Thoracic aorta (tissue), 2 donors: ENCODE measurements at regions not wholly inside any gene's neighbourhood (a gene's known extent, or its start where the extent isn't known, plus 50 kb on each side); places are given as distances from the start of the nearest gene placed in this dataset.

Experiments used
- ATAC-seq: fragments of 150-250 bp; one replicate; pipeline ENCODE4 v1.8.0; 2017; ENCODE audit warnings: low read depth; ENCODE audit not compliant: insufficient number of reproducible peaks, low FRiP score
- DNase-seq: peaks from one replicate; pipeline ENCODE4 v3.0.0-alpha.2; 2020; ENCODE audit warnings: low spot score
- H3K27ac ChIP-seq, 2 donors: fragments of 200-600 bp; sonication (generic); 1 replicate in 1 of 2; 2 replicates in 1 of 2; pipeline ENCODE4 v1.5.1; 2016; ENCODE audit warnings: mild to moderate bottlenecking in 2 of 2, moderate library complexity in 2 of 2
- H3K27me3 ChIP-seq: fragments of 200-600 bp; sonication (generic); replicated peaks from 2 replicates; pipeline ENCODE4 v1.6.0; 2016; ENCODE audit warnings: mild to moderate bottlenecking; ENCODE audit not compliant: insufficient read depth
- H3K36me3 ChIP-seq: fragments of 200-600 bp; sonication (generic); one replicate; pipeline ENCODE4 v1.5.1; 2016
- H3K4me1 ChIP-seq, 2 donors: fragments of 200-600 bp; sonication (generic); 1 replicate in 1 of 2; 2 replicates in 1 of 2; pipeline versions ENCODE4 v1.5.1 to v1.6.0; 2016; ENCODE audit warnings: low read depth in 2 of 2, mild to moderate bottlenecking in 1 of 2; ENCODE audit not compliant: control insufficient read depth in 1 of 2
- H3K4me3 ChIP-seq: fragments of 200-600 bp; sonication (generic); 2 replicates; pipeline ENCODE4 v1.5.1; 2016; ENCODE audit warnings: mild to moderate bottlenecking
- H3K9me3 ChIP-seq: fragments of 200-600 bp; sonication (generic); 2 replicates; pipeline ENCODE4 v1.5.1; 2016
- TF ChIP-seq, protein P1 (sequence below): fragments of 200-600 bp; sonication (generic); IDR thresholded peaks from one replicate; pipeline ENCODE4 v1.5.1; 2019; ENCODE audit warnings: antibody characterized with exemption

DNA sequence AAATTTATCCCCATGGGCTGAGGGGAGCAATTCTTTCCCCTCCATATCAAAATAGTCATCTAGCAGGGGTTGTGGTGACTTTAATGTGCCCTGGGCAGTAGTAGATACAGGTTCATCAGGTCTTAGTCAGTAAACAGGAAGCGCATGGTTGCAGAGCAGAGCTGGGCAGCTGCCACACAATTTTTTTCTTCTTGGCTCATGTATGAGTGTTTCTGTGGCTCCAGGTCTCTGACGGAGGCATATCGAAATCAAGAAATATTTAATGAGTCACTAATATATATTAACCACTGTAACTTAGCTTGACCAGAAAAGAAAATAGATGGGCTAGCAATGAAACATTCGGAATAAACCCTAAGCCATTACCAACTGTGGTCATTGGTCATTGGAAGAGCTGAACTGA is 68.4 kb upstream of the UBL3 start:
- Histone ChIP-seq H3K27ac (no peak overlapping the region), H3K9me3 (no peaks in the 10 kb centered on the region), H3K36me3 (no peaks in the 10 kb centered on the region), H3K4me1 (peaks cover 10 to 18% of the 10 kb centered on the region in 2 donors), H3K27me3 (no peaks in the 10 kb centered on the region), H3K4me3 (no peak overlapping the region)
- no peak for DNase-seq
- ATAC-seq = no peak
- TF ChIP-seq, protein P1, sequence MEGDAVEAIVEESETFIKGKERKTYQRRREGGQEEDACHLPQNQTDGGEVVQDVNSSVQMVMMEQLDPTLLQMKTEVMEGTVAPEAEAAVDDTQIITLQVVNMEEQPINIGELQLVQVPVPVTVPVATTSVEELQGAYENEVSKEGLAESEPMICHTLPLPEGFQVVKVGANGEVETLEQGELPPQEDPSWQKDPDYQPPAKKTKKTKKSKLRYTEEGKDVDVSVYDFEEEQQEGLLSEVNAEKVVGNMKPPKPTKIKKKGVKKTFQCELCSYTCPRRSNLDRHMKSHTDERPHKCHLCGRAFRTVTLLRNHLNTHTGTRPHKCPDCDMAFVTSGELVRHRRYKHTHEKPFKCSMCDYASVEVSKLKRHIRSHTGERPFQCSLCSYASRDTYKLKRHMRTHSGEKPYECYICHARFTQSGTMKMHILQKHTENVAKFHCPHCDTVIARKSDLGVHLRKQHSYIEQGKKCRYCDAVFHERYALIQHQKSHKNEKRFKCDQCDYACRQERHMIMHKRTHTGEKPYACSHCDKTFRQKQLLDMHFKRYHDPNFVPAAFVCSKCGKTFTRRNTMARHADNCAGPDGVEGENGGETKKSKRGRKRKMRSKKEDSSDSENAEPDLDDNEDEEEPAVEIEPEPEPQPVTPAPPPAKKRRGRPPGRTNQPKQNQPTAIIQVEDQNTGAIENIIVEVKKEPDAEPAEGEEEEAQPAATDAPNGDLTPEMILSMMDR = no peak

DNA sequence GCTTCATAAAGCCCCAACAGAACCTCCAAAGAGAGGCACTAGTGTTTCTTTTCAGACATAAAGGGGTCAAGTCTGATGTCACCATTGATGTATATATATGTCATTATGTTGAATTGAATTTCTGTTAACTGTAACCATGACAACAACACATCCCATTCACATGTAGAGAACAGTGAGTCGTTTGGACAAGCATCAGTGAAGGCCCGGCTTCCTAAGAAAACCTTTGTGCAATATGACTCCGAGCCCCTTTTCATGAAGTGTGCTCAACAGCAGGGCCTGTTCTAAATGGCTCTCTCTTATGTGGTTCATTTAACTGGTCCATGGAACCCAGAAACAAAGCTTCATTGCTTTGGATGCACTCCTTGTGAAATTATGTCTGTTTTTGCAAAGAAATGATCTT is 67.2 kb upstream of the UBL3 start:
- TF ChIP-seq, protein P1 = no peak
- Histone ChIP-seq H3K4me3 (no peak overlapping the region), H3K4me1 (peaks cover 1 to 6% of the 10 kb centered on the region in 2 donors), H3K36me3 (no peaks in the 10 kb centered on the region), H3K9me3 (no peaks in the 10 kb centered on the region), H3K27ac (no peak overlapping the region), H3K27me3 (no peaks in the 10 kb centered on the region)
- DNase-seq (no peak), ATAC-seq (no peak)

DNA sequence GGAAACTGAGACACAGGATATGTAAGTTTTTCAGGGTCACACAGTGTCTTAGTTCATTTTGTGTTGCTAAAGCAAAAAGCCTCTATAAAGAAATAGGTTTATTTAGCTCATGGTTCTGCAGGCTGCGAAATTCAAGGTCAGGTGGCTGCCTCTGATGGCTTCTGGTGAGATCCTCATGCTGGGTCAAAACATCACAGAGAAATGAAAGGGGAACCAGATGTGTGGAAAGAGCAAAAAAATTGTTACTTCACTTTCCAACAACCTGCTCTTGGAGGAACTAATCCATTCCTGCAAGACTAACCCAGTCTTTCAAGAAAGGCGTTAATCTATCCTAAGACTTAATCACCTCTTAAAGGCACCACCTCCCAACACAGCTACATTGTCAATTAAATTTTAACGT is 64.2 kb upstream of the UBL3 start:
- no peak for ATAC-seq
- no peak for DNase-seq
- H3K4me1 ChIP-seq = no peaks in the 10 kb centered on the region
- no peak overlapping the region for H3K4me3 ChIP-seq
- no peaks in the 10 kb centered on the region for H3K36me3 ChIP-seq
- H3K27ac ChIP-seq = no peak overlapping the region
- TF ChIP-seq, protein P1 = no peak
- H3K9me3 ChIP-seq = no peaks in the 10 kb centered on the region
- H3K27me3 ChIP-seq = no peaks in the 10 kb centered on the region

DNA sequence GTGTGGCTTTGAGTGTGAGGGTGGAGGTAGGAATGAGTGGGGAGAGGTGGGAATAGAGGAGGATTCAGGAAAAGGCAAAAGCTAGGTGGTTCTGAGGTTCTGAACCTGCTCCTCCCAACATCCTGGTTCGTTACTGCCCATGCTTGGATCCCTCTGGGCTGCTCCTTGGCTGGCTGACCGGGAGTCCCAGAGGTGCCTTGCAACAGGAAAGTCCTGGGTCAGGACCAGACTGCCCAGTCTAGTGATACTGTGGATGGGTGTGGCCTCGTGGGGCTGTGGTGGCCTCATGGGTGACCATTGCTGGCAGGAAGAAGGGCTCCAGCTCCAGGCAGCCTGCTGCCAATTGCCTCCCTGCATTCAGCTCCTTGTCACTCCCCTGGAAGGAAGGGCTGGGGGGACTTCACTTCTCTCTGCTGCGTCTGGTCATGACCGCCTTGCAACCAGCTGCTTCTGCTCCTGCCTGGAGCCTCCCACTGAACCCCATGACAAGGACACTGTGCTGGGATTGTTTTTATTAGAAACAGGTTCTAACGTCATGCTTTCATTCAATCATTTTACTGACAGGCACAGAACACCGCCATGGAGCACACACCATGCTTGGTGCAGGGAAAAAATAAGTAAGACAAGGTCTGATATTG is 61.5 kb upstream of the UBL3 start:
- H3K27me3 ChIP-seq = no peaks in the 10 kb centered on the region
- TF ChIP-seq, protein P1 = no peak
- H3K4me1 ChIP-seq = no peaks in the 10 kb centered on the region
- H3K4me3 ChIP-seq = no peak overlapping the region
- H3K36me3 ChIP-seq = no peaks in the 10 kb centered on the region
- H3K27ac ChIP-seq = no peak overlapping the region
- ATAC-seq (no peak), DNase-seq (no peak)
- no peaks in the 10 kb centered on the region for H3K9me3 ChIP-seq

DNA sequence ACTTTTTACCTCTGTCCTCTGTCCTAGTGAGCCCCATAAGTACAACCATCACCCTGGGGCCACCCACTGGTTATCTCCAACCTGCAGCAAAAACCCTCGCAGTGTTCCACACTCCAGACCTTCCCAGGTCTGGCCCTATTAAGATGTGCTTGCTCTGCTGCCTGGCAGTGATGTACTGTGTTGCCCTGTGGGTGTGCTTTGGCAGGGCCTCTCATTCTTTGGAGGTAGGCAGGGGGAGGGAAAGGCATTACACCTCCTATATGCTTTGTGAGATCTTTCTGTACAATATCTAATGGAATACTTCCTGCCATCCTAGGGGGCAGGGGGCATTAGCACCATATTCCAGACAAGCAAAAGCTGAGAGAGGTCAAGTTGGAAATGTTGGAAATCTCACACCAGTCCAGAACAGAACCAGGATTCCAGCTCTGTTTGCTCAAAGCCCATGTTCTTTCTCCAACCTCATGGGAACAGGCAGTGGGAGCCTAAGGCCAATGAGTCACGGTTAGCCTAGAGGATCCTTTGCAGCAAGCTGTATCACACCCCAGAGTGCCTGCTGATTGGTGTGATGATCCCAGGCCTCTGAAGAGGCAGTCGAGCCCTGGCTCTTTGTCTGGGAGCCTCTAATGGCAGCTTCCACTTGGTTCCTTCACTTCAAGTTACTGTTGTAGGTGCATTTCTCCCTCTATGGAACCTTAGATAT is 59.7 kb upstream of the UBL3 start:
- H3K36me3 ChIP-seq = no peaks in the 10 kb centered on the region
- TF ChIP-seq, protein P1 = no peak
- no peak overlapping the region for H3K4me3 ChIP-seq
- H3K27ac ChIP-seq = no peak overlapping the region
- no peaks in the 10 kb centered on the region for H3K9me3 ChIP-seq
- DNase-seq = no peak
- ATAC-seq = no peak
- H3K4me1 ChIP-seq = no peaks in the 10 kb centered on the region
- no peaks in the 10 kb centered on the region for H3K27me3 ChIP-seq
